IPS-NIHi7 (cell line): ENCODE measurements at regions not wholly inside any gene's neighbourhood (a gene's known extent, or its start where the extent isn't known, plus 50 kb on each side); places are given as distances from the start of the nearest gene placed in this dataset.

Experiments used
- DNase-seq: peaks from one replicate; pipeline ENCODE4 v3.0.0; 2012; ENCODE audit warnings: mixed read lengths; ENCODE audit errors: extremely low spot score

DNA sequence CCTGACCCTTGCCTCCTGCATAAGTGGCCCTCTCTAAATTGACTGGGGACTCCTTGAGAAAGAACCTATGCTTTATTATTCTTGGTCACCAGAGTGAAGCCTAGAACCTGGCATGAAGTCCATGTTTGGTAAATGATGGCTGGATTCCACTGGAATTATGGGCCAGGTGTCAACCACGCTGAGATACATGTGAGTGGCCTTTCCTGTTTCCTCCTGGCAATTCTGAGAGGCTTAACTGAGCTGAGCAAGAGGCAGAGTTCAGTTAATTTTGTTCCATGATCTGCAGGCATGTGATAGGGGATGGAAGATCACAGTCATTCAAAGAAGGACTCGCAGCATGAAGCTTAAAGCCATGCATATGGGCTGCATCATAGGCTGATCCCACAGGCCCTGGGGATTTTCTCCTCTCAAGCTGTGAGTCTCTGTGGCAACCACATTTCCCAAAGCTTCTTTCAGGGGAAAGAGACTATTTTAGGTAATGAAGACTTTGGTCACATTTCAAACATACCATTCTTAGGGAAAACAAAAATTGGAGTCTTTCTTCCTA is 69.4 kb upstream of the CLNK start:
- DNase-seq = no peak

DNA sequence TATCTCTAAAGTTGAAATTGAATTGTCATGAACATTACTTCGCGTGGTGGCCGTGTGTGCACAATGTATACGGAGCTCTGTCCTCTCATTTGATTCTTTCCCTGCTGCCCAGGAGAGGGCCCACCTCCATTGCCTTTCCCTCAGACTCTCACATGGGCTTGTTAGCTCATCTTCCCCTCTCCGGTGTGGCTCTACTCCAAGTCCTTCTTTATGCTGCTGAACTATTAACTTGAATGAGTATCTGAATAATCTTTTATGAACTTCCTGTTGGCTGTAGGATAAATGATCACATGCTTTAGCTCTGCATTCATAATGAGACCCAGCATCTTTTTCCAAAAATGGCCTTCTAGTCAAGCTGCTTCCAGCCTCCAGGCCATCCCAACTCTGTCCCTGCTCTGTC is 68.8 kb upstream of the CLNK start:
- DNase-seq = no peak

DNA sequence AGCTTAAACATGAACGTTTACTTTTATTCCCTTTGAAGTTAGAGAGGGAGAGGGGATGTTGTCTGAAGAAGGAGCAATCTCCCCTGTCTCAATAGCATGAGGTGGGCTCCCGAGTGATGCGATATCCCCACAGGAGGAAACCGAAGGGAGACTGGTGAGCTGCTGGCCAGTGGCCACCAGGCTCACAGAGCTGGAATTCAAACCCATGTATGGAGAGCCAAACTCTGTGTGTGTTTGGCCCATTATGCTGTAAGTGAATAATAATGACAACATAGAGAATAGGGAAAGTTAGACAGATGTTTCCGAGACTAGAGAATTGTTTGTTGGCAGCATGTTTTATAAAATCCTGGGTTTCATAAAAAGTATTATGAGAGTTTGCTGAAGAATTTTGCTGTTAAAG is 66.1 kb upstream of the CLNK start:
- DNase-seq = no peak

- no peak for DNase-seq
These were observed 62.6 kb upstream of the CLNK start for GRCh38 chr4:10747186-10747585.

DNA sequence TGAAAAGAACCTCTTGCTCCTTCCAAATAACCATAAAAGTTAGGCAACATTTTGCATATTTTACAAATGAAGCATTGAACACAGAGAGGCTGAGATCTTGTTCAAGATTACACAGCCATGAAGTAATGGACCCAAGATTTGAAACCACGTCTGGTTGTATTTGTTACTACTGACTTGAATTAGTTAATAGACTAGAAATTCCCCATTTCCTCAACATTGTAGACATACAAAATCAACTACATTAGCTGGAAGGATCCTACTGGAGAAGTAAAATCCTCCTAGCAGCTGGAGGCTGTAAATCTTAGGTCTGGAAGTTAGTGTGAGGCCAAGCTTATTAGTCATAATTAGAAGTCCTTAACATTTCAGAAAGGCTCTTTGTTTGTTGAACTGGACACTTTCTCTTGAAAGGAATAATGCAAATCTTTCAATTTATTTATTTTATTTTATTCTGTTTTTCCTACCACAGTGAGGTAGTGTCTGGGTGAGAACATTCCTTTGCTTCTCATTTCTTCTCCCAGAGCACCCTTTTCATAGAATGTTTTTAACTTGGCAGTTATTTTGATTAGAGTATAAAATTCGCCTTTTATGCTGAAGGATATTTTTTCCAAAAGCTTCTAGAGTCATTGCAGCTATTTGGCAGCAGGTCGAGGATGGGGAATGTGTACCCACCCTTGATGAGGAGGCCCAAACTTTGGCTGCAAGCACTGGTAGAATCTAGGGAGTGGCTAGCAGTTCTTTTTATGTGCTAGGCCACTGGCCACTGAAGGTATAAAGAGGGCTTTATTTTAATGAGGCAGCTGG is 62.0 kb upstream of the CLNK start:
- no peak for DNase-seq

DNA sequence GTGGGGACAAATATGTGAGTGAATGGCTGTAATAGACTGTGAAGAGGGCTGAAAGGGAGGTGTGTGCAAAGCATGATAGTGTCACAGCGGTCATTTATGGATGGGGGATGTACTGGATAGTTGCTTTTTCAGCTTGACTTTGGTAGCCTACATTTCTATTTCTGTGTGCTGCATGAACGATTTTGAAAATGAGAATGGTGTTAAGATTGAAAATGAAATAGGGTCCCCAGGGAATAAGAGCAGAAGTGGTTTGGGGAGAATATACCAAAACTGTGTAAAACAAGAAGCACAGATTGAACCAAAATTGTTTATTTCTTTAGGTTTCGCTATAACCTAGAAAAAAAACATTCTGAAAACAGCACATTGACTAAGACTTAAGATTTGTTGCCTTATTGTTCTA is 58.8 kb upstream of the CLNK start:
- no peak for DNase-seq

DNA sequence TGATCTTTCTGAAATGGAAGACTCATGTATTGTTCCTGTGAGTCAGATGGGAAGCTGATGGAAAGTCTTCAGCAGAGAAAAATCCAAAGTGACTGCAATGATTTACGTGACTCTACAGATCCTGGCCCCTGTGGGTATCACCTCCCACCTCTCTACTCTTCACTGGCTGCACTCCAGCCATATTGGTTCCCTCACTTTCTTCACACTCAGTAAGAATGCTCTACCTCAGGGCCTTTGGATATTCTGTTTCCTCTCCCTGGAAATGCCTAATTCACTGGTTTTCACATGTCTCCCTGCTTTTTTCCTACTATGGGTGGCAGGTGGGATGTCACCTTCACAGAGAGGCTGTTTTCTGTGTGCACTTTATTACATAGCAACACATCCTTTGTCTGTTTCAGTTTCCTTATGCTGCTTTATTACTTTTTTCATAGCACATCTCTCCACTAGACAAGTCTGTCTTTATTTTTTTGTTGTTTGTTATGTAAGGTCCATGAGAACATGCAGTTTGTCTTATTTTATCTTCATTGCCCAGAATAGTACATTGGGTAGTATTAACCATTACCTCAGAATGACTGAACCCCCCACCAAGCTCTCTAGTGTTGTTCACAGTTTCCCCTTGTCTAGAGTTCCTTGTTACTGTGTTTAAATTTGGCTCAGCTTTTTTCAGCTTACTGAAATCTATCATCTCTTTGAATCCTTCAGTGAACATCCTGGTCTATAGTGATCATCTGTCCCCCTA is 57.6 kb upstream of the CLNK start:
- DNase-seq = no peak

- DNase-seq = no peak
These were observed 56.5 kb upstream of the CLNK start for GRCh38 chr4:10740891-10741620.

DNA sequence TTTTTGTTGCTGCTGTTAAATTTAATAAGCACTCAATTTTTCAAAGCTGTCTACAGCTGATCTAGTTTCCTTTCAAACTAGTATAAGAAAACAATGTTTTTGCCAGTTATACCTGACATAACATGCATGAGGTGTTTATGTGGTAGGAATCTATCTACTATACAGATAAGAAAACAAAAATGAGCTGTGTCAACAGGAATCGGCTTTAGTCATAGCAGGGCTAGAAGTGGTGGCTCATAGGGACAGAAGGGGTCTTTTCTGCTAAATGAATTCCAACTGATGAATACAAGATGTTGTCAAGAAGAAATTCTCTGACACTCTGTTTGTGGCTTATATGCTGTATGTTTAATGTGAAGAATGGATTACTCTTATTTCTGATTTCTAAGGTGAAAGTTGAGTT is 55.7 kb upstream of the CLNK start:
- no peak for DNase-seq

DNA sequence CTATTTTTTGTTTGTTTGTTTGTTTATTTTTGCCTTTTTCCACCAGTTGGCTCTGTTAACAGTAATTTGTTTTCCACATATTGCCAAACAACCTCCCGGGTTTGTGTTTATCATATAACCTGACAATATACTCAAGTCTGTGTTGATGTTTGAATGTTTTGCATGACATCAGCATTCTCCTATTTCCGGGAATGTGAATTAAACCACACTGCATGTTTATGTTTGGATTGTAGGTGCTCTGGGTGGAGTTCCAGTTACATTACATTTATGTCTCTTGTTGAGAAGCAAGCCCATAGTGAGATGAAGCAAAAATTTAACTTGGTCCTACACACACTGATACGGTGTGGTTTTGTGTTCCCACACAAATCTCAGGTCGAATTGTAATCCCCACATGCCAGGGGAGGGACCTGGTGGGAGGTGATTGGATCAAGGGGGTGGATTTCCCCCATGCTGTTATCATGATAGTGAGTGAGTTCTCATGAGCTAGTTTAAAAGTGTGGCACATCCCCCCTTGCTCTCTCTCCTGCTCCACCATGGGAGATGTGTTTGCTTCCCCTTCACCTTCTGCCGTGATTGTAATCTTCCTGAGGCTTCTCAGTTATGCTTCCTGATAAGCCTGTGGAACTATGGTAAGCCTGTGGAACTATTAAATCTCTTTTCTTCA is 54.4 kb upstream of the CLNK start:
- no peak for DNase-seq

- no peak for DNase-seq
These were observed 52.8 kb upstream of the CLNK start for GRCh38 chr4:10737337-10737736.

GRCh38 chr4:10736895-10737294 is 52.3 kb upstream of the CLNK start:
- DNase-seq = no peak

DNA sequence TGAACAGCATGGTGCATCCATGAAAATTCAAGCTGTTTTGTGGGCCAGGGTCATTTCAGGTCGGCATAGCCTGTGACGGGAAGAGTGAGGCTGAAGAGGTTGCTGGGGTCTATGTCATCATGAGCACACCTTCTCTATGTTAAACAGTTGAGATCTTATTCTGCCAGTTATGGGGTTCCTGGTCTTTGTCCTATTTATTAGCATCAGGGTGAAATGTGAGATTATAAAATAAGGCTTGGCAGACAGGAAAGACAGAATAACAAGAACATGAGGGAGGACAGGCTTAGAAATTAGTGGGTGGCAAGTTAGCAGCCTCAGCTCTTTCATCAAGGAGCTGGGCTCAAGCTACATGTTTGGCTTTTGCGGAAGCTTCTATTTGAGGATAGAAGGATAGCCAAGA is 51.7 kb upstream of the CLNK start:
- no peak for DNase-seq

DNA sequence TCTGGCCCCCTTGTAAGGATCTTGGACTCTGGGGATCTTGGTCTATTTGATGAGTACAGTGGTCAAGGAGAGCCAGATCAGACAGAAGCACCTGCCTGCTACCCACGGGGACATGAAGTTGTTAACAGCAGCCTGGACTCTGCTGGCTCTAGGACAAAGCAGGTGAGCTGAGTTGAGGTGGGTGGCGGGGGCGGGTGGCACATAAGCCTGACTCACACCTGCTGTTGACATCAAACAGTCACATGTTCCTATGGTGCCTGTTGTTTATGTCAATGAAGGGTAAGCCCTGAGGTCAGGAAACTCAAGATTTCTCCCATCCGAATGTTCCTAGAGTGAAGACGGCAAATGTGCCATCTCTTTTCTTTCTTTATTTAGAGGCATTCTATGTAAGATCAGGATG is 50.1 kb upstream of the CLNK start:
- no peak for DNase-seq
